K562 (cell line): ENCODE measurements at regions not wholly inside any gene's neighbourhood (a gene's known extent, or its start where the extent isn't known, plus 50 kb on each side); places are given as distances from the start of the nearest gene placed in this dataset.
A peak's percentile ranks its signal among the peaks of the same experiment; 100 is the strongest.

Source experiments
- CBFA2T2 ChIP-seq: fragments of 450-650 bp; conservative IDR thresholded peaks from 2 replicates; pipeline ENCODE4 v1.6.1; 2017; ENCODE audit warnings: mild to moderate bottlenecking
- CEBPB ChIP-seq: fragments of 450-650 bp; IDR thresholded peaks from 2 replicates; pipeline ENCODE4 v1.6.1; 2016; ENCODE audit warnings: missing genetic modification characterization, missing compliant biosample characterization
- CHD1 ChIP-seq: fragments of 200-600 bp; sonication (generic); IDR thresholded peaks from one replicate; pipeline ENCODE4 v1.6.1; 2012; ENCODE audit warnings: mild to moderate bottlenecking, moderate library complexity, low read length, inconsistent platforms
- ILK ChIP-seq: fragments of 450-650 bp; IDR thresholded peaks from 2 replicates; pipeline ENCODE4 v1.6.1; 2016; ENCODE audit warnings: missing genetic modification characterization, low read depth, mild to moderate bottlenecking, missing compliant biosample characterization, moderate library complexity, borderline replicate concordance
- JUND ChIP-seq, 2 experiments: IDR thresholded peaks; 2 replicates in 1 of 2; 3 replicates in 1 of 2; pipeline ENCODE4 v1.6.1; 2011; ENCODE audit warnings: borderline replicate concordance in 2 of 2, low read depth in 2 of 2, low read length in 2 of 2, improper control_type of control experiment in 1 of 2, missing biosample characterization in 1 of 2, missing genetic modification characterization in 1 of 2, missing genetic modification reagents in 1 of 2
- L3MBTL2 ChIP-seq: fragments of 450-650 bp; IDR thresholded peaks from 2 replicates; pipeline ENCODE4 v1.6.1; 2016; ENCODE audit warnings: mild to moderate bottlenecking, moderate library complexity
- MCM3 ChIP-seq: fragments of 450-650 bp; IDR thresholded peaks from 2 replicates; pipeline ENCODE4 v1.6.1; 2016
- NCOA1 ChIP-seq: fragments of 450-650 bp; IDR thresholded peaks from 2 replicates; pipeline ENCODE4 v1.6.1; 2016; ENCODE audit warnings: low read depth
- STAT5A ChIP-seq: IDR thresholded peaks from 2 replicates; pipeline ENCODE4 v1.6.1; 2012; ENCODE audit warnings: low read length, inconsistent platforms, borderline replicate concordance
- XRCC5 ChIP-seq: fragments of 200-400 bp; formaldehyde crosslinking; IDR thresholded peaks from 2 replicates; pipeline ENCODE4 v1.6.1; 2017; ENCODE audit warnings: low read depth, mild to moderate bottlenecking, low read length
- ZEB2 ChIP-seq: fragments of 450-650 bp; IDR thresholded peaks from 2 replicates; pipeline ENCODE4 v1.6.1; 2016
- ZNF239 ChIP-seq: fragments of 250-450 bp; sonication (Bioruptor Pico); IDR thresholded peaks from 2 replicates; pipeline ENCODE4 v1.4.0; 2020; ENCODE audit warnings: mild to moderate bottlenecking
- ZNF274 ChIP-seq: IDR thresholded peaks from 2 replicates; pipeline ENCODE4 v1.6.1; 2011; ENCODE audit warnings: low read depth, mild to moderate bottlenecking, low read length, moderate library complexity, borderline replicate concordance
- TF ChIP-seq, protein P1 (sequence below), 2 experiments: fragments of 450-650 bp; formaldehyde crosslinking in 1 of 2; IDR thresholded peaks; 2 replicates each; pipeline versions ENCODE4 v1.4.0 to v1.6.1; 2014 to 2020; ENCODE audit warnings: mild to moderate bottlenecking in 2 of 2, borderline replicate concordance in 1 of 2, low read depth in 1 of 2
- TF ChIP-seq, protein P2 (sequence below), 2 experiments: IDR thresholded peaks in 1 of 2; conservative IDR thresholded peaks in 1 of 2; 2 replicates each; pipeline ENCODE4 v1.6.1; 2016; ENCODE audit warnings: low read depth in 2 of 2, mild to moderate bottlenecking in 1 of 2, missing compliant biosample characterization in 1 of 2, missing genetic modification characterization in 1 of 2, moderate library complexity in 1 of 2
- TF ChIP-seq, protein P3 (sequence below), 2 experiments: fragments of 450-650 bp; conservative IDR thresholded peaks; 2 replicates each; pipeline ENCODE4 v1.6.1; 2017; ENCODE audit warnings: mild to moderate bottlenecking in 2 of 2, moderate library complexity in 2 of 2

DNA sequence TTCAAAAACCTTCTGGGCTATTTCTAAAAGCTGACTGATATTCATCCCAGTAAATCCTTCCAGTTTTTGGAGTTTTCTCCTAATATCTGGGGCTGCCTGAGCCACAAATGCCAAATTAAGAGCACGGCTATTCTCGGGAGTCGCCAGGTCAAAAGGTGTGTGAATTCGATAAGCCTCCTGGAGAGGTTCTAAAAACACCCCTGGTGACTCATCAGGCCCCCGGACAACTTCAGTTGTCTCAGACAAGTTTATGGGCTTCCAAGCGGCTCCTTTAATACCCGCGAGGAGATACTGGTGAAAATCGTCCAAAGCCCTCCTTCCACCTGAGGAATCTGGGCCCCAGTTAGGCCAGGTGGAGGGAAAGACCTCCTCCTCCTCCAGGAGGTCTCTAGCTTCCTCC is 677.1 kb downstream of the TMEM121 start (continued):
- TF ChIP-seq, protein P1, sequence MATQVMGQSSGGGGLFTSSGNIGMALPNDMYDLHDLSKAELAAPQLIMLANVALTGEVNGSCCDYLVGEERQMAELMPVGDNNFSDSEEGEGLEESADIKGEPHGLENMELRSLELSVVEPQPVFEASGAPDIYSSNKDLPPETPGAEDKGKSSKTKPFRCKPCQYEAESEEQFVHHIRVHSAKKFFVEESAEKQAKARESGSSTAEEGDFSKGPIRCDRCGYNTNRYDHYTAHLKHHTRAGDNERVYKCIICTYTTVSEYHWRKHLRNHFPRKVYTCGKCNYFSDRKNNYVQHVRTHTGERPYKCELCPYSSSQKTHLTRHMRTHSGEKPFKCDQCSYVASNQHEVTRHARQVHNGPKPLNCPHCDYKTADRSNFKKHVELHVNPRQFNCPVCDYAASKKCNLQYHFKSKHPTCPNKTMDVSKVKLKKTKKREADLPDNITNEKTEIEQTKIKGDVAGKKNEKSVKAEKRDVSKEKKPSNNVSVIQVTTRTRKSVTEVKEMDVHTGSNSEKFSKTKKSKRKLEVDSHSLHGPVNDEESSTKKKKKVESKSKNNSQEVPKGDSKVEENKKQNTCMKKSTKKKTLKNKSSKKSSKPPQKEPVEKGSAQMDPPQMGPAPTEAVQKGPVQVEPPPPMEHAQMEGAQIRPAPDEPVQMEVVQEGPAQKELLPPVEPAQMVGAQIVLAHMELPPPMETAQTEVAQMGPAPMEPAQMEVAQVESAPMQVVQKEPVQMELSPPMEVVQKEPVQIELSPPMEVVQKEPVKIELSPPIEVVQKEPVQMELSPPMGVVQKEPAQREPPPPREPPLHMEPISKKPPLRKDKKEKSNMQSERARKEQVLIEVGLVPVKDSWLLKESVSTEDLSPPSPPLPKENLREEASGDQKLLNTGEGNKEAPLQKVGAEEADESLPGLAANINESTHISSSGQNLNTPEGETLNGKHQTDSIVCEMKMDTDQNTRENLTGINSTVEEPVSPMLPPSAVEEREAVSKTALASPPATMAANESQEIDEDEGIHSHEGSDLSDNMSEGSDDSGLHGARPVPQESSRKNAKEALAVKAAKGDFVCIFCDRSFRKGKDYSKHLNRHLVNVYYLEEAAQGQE (IDR thresholded peaks at IDR 0.05; ENCODE audit: borderline replicate concordance), result no peak
- TF ChIP-seq, protein P1 (CRISPR knock-in tag; IDR thresholded peaks at IDR 0.05; ENCODE audit: low read depth), result no peak
- TF ChIP-seq ILK, result no peak
- TF ChIP-seq, protein P2, sequence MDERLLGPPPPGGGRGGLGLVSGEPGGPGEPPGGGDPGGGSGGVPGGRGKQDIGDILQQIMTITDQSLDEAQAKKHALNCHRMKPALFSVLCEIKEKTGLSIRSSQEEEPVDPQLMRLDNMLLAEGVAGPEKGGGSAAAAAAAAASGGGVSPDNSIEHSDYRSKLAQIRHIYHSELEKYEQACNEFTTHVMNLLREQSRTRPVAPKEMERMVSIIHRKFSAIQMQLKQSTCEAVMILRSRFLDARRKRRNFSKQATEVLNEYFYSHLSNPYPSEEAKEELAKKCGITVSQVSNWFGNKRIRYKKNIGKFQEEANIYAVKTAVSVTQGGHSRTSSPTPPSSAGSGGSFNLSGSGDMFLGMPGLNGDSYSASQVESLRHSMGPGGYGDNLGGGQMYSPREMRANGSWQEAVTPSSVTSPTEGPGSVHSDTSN (CRISPR knock-in tag; IDR thresholded peaks at IDR 0.05; ENCODE audit: low read depth), result no peak
- TF ChIP-seq, protein P2 (tag; conservative IDR thresholded peaks at IDR 0.05; ENCODE audit: low read depth), result no peak
- TF ChIP-seq STAT5A, result 0 out of 2 replicates have a peak, but pooled peaks have one; percentile 37
- no peak for TF ChIP-seq ZNF274
- peak; percentile 54 for TF ChIP-seq CBFA2T2
- TF ChIP-seq CEBPB, result no peak
- no peak for TF ChIP-seq L3MBTL2
- no peak for TF ChIP-seq ZNF239
- TF ChIP-seq, protein P3, sequence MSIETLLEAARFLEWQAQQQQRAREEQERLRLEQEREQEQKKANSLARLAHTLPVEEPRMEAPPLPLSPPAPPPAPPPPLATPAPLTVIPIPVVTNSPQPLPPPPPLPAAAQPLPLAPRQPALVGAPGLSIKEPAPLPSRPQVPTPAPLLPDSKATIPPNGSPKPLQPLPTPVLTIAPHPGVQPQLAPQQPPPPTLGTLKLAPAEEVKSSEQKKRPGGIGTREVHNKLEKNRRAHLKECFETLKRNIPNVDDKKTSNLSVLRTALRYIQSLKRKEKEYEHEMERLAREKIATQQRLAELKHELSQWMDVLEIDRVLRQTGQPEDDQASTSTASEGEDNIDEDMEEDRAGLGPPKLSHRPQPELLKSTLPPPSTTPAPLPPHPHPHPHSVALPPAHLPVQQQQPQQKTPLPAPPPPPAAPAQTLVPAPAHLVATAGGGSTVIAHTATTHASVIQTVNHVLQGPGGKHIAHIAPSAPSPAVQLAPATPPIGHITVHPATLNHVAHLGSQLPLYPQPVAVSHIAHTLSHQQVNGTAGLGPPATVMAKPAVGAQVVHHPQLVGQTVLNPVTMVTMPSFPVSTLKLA (conservative IDR thresholded peaks at IDR 0.05), result no peak
- TF ChIP-seq XRCC5, result no peak
- no peak for TF ChIP-seq NCOA1
- TF ChIP-seq ZEB2, result peak; percentile 63
- TF ChIP-seq JUND (IDR thresholded peaks at IDR 0.05; ENCODE audit: borderline replicate concordance, low read depth, low read length), result peak; percentile 91
- TF ChIP-seq JUND (tag; IDR thresholded peaks at IDR 0.05; ENCODE audit: borderline replicate concordance, low read depth, low read length), result peak; percentile 76; the same call in 1 of the 3 replicates
- no peak for TF ChIP-seq CHD1
- TF ChIP-seq MCM3, result no peak
